Upper lobe of right lung (tissue), 1 donor: ENCODE measurements at regions not wholly inside any gene's neighbourhood (a gene's known extent, or its start where the extent isn't known, plus 50 kb on each side); places are given as distances from the start of the nearest gene placed in this dataset.

Source experiments
- ATAC-seq: fragments of 200-7000 bp; cut with Tn5 transposase; one replicate; pipeline ENCODE4 v1.9.1; 2020; ENCODE audit warnings: mild to moderate bottlenecking, moderate library complexity
- DNase-seq: peaks from one replicate; pipeline ENCODE4 v3.0.0-alpha.2; 2020
- H3K27ac ChIP-seq: fragments of 200-600 bp; one replicate; pipeline ENCODE4 v1.8.0; 2022
- H3K27me3 ChIP-seq: fragments of 200-600 bp; one replicate; pipeline ENCODE4 v1.8.0; 2022; ENCODE audit warnings: mild to moderate bottlenecking
- H3K36me3 ChIP-seq: fragments of 200-600 bp; one replicate; pipeline ENCODE4 v1.8.0; 2022
- H3K4me1 ChIP-seq: fragments of 200-600 bp; one replicate; pipeline ENCODE4 v1.8.0; 2022
- H3K4me3 ChIP-seq: fragments of 200-600 bp; one replicate; pipeline ENCODE4 v1.8.0; 2022; ENCODE audit warnings: mild to moderate bottlenecking
- H3K9me3 ChIP-seq: fragments of 200-600 bp; one replicate; pipeline ENCODE4 v1.8.0; 2022
- CTCF ChIP-seq: fragments of 200-600 bp; IDR thresholded peaks from one replicate; pipeline ENCODE4 v1.8.0; 2022; ENCODE audit warnings: antibody characterized with exemption
- intact Hi-C: fragments of 100-400 bp; cut with DNase I; formaldehyde crosslinking; loops from one replicate; pipeline ENCODE4 v1.11.0; 2022
- donor health status: DM: no; HTN: yes; CAD: no; lungs with severe emphysema.

- Histone ChIP-seq H3K27ac (no peak overlapping the region), H3K36me3 (no peaks in the 10 kb centered on the region), H3K4me1 (peaks cover 21% of the 10 kb centered on the region), H3K9me3 (no peaks in the 10 kb centered on the region), H3K27me3 (no peaks in the 10 kb centered on the region), H3K4me3 (no peak overlapping the region)
- ATAC-seq = no peak
- DNase-seq = no peak
- no peak for TF ChIP-seq CTCF
- intact Hi-C loops = no loop called here
Measured at GRCh38 chr6:14271789-14272736, 154.5 kb downstream of the CD83 start.

DNA sequence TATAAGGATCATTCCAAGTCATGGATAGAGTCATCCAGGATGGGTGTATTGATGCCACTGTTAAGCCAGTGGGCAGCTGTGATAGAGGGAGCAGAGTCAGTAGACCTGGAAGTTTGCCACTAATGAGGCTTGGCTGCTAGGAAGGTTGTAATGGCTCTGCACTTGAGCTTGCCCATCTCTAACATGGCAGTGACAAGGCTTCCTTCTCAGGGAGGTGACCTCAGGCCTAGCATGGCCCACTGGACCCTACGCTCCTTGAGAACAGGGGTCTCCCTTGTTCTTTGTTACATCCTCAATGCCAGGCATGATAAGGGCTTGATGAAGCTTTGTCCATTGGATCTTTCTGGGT, 155.1 kb downstream of the CD83 start:
- H3K27me3 ChIP-seq = no peaks in the 10 kb centered on the region
- intact Hi-C loops = no loop called here
- ATAC-seq = no peak
- H3K36me3 ChIP-seq = no peaks in the 10 kb centered on the region
- H3K27ac ChIP-seq = no peak overlapping the region
- TF ChIP-seq CTCF = no peak
- peaks cover 21% of the 10 kb centered on the region for H3K4me1 ChIP-seq
- no peak for DNase-seq
- H3K4me3 ChIP-seq = no peak overlapping the region
- H3K9me3 ChIP-seq = no peaks in the 10 kb centered on the region

- TF ChIP-seq CTCF = no peak
- ATAC-seq = peak; percentile 35
- no peaks in the 10 kb centered on the region for H3K27me3 ChIP-seq
- no peak for DNase-seq
- no peak overlapping the region for H3K4me3 ChIP-seq
- no peak overlapping the region for H3K27ac ChIP-seq
- intact Hi-C loops = no loop called here
- H3K4me1 ChIP-seq = peaks cover 21% of the 10 kb centered on the region
- H3K36me3 ChIP-seq = no peaks in the 10 kb centered on the region
- H3K9me3 ChIP-seq = no peaks in the 10 kb centered on the region
Measured at GRCh38 chr6:14273191-14273590, 155.6 kb downstream of the CD83 start.

DNA sequence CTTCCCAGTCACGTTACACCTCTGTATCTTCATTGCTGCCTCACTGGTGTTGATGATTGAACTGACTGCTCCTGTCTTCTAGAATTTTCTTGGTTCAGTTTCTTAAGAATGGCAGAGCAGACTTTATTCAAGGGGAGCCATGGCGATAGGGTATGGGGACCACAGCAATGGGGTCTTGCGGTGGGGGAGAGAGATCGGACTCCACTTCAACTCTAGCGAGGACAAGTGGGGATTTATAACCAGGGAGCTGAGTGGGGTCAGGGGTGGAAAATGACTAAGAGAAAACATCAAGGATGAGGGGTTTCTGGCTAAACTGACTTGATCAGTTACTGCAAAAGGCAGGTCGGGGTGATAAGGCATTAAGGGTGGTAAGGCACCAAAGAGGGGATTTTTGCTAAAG, 156.4 kb downstream of the CD83 start:
- ATAC-seq (no peak), DNase-seq (no peak)
- H3K9me3 ChIP-seq = no peaks in the 10 kb centered on the region
- intact Hi-C loops = no loop called here
- H3K36me3 ChIP-seq = no peaks in the 10 kb centered on the region
- no peak overlapping the region for H3K27ac ChIP-seq
- H3K4me3 ChIP-seq = no peak overlapping the region
- peaks cover 21% of the 10 kb centered on the region for H3K4me1 ChIP-seq
- no peaks in the 10 kb centered on the region for H3K27me3 ChIP-seq
- no peak for TF ChIP-seq CTCF

- Histone ChIP-seq H3K36me3 (no peaks in the 10 kb centered on the region), H3K9me3 (no peaks in the 10 kb centered on the region), H3K4me3 (no peak overlapping the region), H3K27me3 (no peaks in the 10 kb centered on the region), H3K4me1 (peaks cover 21% of the 10 kb centered on the region), H3K27ac (no peak overlapping the region)
- peak; percentile 7 for ATAC-seq
- peak; percentile 64 for DNase-seq
- TF ChIP-seq CTCF = no peak
- intact Hi-C loops = no loop called here
Measured at GRCh38 chr6:14274546-14275492, 157.2 kb downstream of the CD83 start.
